IMR-90 (cell line): ENCODE measurements at regions not wholly inside any gene's neighbourhood (a gene's known extent, or its start where the extent isn't known, plus 50 kb on each side); places are given as distances from the start of the nearest gene placed in this dataset.

ENCODE experiments used
- BHLHE40 ChIP-seq: fragments of 150-350 bp; IDR thresholded peaks from 2 replicates; pipeline ENCODE4 v1.6.1; 2016; ENCODE audit warnings: mild to moderate bottlenecking, low read depth, low read length
- CEBPB ChIP-seq: IDR thresholded peaks from 2 replicates; pipeline ENCODE4 v1.6.1; 2012; ENCODE audit warnings: low read depth, low read length, improper control_type of control experiment
- CHD1 ChIP-seq: IDR thresholded peaks from 2 replicates; pipeline ENCODE4 v1.6.1; 2012; ENCODE audit warnings: low read depth, low read length, improper control_type of control experiment
- FOS ChIP-seq: fragments of 150-350 bp; IDR thresholded peaks from 2 replicates; pipeline ENCODE4 v1.6.1; 2016; ENCODE audit warnings: low read depth, low read length
- MAFK ChIP-seq: IDR thresholded peaks from 2 replicates; pipeline ENCODE4 v1.6.1; 2012; ENCODE audit warnings: low read depth, low read length, improper control_type of control experiment
- MAZ ChIP-seq: IDR thresholded peaks from 2 replicates; pipeline ENCODE4 v1.6.1; 2012; ENCODE audit warnings: low read depth, mild to moderate bottlenecking, low read length, improper control_type of control experiment, moderate library complexity, borderline replicate concordance
- POLR2A ChIP-seq: IDR thresholded peaks from 2 replicates; pipeline ENCODE4 v1.6.1; 2012; ENCODE audit warnings: mild to moderate bottlenecking, low read depth, low read length
- RAD21 ChIP-seq: IDR thresholded peaks from 2 replicates; pipeline ENCODE4 v1.6.1; 2012; ENCODE audit warnings: low read length, improper control_type of control experiment
- RCOR1 ChIP-seq: IDR thresholded peaks from 2 replicates; pipeline ENCODE4 v1.6.1; 2012; ENCODE audit warnings: mild to moderate bottlenecking, low read length, improper control_type of control experiment; ENCODE audit not compliant: insufficient replicate concordance
- RFX5 ChIP-seq: IDR thresholded peaks from 2 replicates; pipeline ENCODE4 v1.8.0; 2012; ENCODE audit warnings: low read depth, mild to moderate bottlenecking, low read length, moderate library complexity
- SMC3 ChIP-seq: fragments of 150-350 bp; IDR thresholded peaks from 2 replicates; pipeline ENCODE4 v1.6.1; 2016; ENCODE audit warnings: low read depth, mild to moderate bottlenecking, antibody characterized with exemption, low read length, moderate library complexity
- TF ChIP-seq, protein P1 (sequence below): conservative IDR thresholded peaks from 2 replicates; pipeline ENCODE4 v1.5.1; 2012; ENCODE audit warnings: mild to moderate bottlenecking, low read depth, low read length, improper control_type of control experiment
- TF ChIP-seq, protein P2 (sequence below): fragments of 150-350 bp; IDR thresholded peaks from 2 replicates; pipeline ENCODE4 v1.6.1; 2017; ENCODE audit warnings: mild to moderate bottlenecking, antibody characterized with exemption, low read length, low read depth

DNA sequence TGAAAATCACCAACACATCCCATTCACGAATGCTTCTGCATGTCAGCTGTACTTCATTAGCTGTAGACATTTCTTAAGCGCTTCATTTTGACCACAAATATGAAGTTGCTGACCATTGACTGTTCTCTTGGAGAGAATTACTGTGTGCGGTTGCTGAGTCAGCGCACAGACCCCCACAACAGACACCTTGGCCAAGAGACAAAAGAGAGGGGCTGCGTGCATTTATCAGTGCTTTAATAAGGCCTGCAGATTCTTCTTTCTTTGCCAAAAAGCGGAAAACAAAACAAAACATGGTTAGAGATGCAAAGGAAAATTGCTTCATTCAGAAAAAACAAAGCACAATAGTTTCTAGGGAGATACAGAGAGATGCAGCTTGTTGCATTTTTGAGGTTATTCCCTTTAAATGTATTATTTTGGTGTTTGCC lies 174.7 kb downstream of the ACKR3 start:
- TF ChIP-seq, protein P1, sequence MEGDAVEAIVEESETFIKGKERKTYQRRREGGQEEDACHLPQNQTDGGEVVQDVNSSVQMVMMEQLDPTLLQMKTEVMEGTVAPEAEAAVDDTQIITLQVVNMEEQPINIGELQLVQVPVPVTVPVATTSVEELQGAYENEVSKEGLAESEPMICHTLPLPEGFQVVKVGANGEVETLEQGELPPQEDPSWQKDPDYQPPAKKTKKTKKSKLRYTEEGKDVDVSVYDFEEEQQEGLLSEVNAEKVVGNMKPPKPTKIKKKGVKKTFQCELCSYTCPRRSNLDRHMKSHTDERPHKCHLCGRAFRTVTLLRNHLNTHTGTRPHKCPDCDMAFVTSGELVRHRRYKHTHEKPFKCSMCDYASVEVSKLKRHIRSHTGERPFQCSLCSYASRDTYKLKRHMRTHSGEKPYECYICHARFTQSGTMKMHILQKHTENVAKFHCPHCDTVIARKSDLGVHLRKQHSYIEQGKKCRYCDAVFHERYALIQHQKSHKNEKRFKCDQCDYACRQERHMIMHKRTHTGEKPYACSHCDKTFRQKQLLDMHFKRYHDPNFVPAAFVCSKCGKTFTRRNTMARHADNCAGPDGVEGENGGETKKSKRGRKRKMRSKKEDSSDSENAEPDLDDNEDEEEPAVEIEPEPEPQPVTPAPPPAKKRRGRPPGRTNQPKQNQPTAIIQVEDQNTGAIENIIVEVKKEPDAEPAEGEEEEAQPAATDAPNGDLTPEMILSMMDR, result no peak
- TF ChIP-seq MAFK, result peak; percentile 75
- TF ChIP-seq, protein P2, sequence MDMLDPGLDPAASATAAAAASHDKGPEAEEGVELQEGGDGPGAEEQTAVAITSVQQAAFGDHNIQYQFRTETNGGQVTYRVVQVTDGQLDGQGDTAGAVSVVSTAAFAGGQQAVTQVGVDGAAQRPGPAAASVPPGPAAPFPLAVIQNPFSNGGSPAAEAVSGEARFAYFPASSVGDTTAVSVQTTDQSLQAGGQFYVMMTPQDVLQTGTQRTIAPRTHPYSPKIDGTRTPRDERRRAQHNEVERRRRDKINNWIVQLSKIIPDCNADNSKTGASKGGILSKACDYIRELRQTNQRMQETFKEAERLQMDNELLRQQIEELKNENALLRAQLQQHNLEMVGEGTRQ, result no peak
- TF ChIP-seq POLR2A, result no peak
- no peak for TF ChIP-seq CEBPB
- TF ChIP-seq RAD21, result no peak
- no peak for TF ChIP-seq SMC3
- no peak for TF ChIP-seq BHLHE40
- no peak for TF ChIP-seq RFX5
- TF ChIP-seq MAZ, result no peak
- no peak for TF ChIP-seq RCOR1
- peak; percentile 8; the same call in 1 of the 2 replicates for TF ChIP-seq FOS
- no peak for TF ChIP-seq CHD1
